Keratinocyte (primary cell): ENCODE measurements at regions not wholly inside any gene's neighbourhood (a gene's known extent, or its start where the extent isn't known, plus 50 kb on each side); places are given as distances from the start of the nearest gene placed in this dataset.

Source experiments
- EZH2 ChIP-seq: IDR thresholded peaks from one replicate; pipeline ENCODE4 v1.6.1; 2012; ENCODE audit warnings: inconsistent platforms, mild to moderate bottlenecking, low read length, moderate library complexity
- TF ChIP-seq, protein P1 (sequence below), 3 experiments: IDR thresholded peaks in 1 of 3; conservative IDR thresholded peaks in 1 of 3; optimal IDR thresholded peaks in 1 of 3; 2 replicates in 2 of 3; 3 replicates in 1 of 3; pipeline versions ENCODE3 to v1.5.1; 2011; ENCODE audit warnings: low read length in 3 of 3, mild to moderate bottlenecking in 3 of 3, moderate library complexity in 2 of 3, control low read depth in 1 of 3, inconsistent platforms in 1 of 3; ENCODE audit not compliant: insufficient read depth in 2 of 3; ENCODE audit errors: extremely low read depth in 1 of 3

DNA sequence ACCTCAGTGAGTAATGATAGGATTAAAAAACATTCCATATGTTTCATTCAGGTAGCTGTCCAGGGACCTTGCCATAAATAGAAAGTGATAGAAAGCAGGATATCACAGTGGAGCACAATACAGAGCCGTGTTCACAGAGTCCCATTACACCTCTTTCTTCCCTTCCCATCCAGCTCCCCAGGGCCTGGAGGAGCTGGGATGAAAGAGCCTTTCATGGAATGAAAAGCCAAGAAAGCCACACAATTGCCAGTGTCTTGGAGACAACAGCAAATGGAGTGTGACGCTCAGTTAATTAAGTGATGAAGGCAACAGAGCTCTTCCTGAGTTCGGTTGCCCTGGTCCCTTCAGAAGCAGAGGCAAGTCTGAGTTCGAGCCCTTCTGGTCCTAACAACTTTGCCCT, 387.3 kb upstream of the PLXNA2 start:
- TF ChIP-seq, protein P1, sequence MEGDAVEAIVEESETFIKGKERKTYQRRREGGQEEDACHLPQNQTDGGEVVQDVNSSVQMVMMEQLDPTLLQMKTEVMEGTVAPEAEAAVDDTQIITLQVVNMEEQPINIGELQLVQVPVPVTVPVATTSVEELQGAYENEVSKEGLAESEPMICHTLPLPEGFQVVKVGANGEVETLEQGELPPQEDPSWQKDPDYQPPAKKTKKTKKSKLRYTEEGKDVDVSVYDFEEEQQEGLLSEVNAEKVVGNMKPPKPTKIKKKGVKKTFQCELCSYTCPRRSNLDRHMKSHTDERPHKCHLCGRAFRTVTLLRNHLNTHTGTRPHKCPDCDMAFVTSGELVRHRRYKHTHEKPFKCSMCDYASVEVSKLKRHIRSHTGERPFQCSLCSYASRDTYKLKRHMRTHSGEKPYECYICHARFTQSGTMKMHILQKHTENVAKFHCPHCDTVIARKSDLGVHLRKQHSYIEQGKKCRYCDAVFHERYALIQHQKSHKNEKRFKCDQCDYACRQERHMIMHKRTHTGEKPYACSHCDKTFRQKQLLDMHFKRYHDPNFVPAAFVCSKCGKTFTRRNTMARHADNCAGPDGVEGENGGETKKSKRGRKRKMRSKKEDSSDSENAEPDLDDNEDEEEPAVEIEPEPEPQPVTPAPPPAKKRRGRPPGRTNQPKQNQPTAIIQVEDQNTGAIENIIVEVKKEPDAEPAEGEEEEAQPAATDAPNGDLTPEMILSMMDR (optimal IDR thresholded peaks at IDR 0.05 in 1 of 3, IDR thresholded peaks at IDR 0.05 in 1 of 3, conservative IDR thresholded peaks at IDR 0.05 in 1 of 3; ENCODE audit: extremely low read depth in 1 of 3, insufficient read depth in 2 of 3, low read length in 3 of 3) = no peak
- no peak for TF ChIP-seq EZH2
